ENCODE measurements at regions not wholly inside any gene's neighbourhood (a gene's known extent, or its start where the extent isn't known, plus 50 kb on each side); places are given as distances from the start of the nearest gene placed in this dataset.
"Not testable (repeated sequence)": the region's sequence is repeated elsewhere in the genome, so short reads cannot be mapped to it uniquely, and the experiment has no call there.

DNA sequence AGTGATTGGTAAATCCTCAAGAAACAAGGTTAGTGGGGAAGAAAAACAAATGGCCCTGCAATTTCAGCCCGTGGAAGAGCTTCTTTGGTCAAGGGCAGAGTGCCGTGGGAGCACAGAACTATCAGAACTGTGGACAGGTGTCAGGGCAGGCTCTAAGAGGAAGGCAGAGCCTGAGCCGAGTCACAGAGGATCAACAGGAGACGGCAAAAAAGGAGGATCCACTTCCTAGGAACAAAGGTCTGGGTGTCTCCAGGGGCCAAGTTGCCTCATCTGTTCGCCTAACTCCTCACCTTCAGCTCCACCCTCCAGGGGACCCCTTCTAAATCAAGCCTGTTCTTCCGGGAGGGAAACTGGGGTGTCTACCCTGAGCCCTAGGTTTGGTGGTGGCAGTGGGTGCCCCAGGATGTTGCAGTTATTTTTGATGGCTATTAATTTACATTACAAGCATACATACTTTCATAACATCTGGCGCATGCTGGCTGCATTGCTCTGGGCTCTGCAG lies 88.0 kb downstream of the FEM1C start:
- H3K4me1 ChIP-seq (ENCODE audit: control insufficient read depth, insufficient read depth, low read length): no peaks in the 10 kb centered on the region
- H3K4me3 ChIP-seq (ENCODE audit: low read length in 2 of 2): no peak overlapping the region
- no peaks in the 10 kb centered on the region for H3K36me3 ChIP-seq (ENCODE audit: control insufficient read depth in 2 of 2, insufficient read depth in 2 of 2, low read length in 2 of 2)
- no peaks in the 10 kb centered on the region for H3K27me3 ChIP-seq (ENCODE audit: control insufficient read depth in 1 of 2, insufficient read depth in 2 of 2, low read length in 2 of 2)
- H3K9ac ChIP-seq (ENCODE audit: low read length in 2 of 2): no peak overlapping the region
- no peak overlapping the region for H3K27ac ChIP-seq (ENCODE audit: low read length)
- H3K9me3 ChIP-seq (ENCODE audit: control insufficient read depth in 2 of 2, low read length in 2 of 2): no peaks in the 10 kb centered on the region

GRCh38 chr5:115456056-115456455 lies 88.5 kb downstream of the FEM1C start:
- Histone ChIP-seq H3K27ac (ENCODE audit: low read length) (no peak overlapping the region), H3K9ac (ENCODE audit: low read length in 2 of 2) (no peak overlapping the region), H3K27me3 (ENCODE audit: control insufficient read depth in 1 of 2, insufficient read depth in 2 of 2, low read length in 2 of 2) (no peaks in the 10 kb centered on the region), H3K9me3 (ENCODE audit: control insufficient read depth in 2 of 2, low read length in 2 of 2) (no peaks in the 10 kb centered on the region), H3K4me1 (ENCODE audit: control insufficient read depth, insufficient read depth, low read length) (no peaks in the 10 kb centered on the region), H3K4me3 (ENCODE audit: low read length in 2 of 2) (no peak overlapping the region), H3K36me3 (ENCODE audit: control insufficient read depth in 2 of 2, insufficient read depth in 2 of 2, low read length in 2 of 2) (no peaks in the 10 kb centered on the region)

- H3K9ac ChIP-seq (ENCODE audit: low read length in 2 of 2): no peak overlapping the region
- no peak overlapping the region for H3K4me3 ChIP-seq (ENCODE audit: low read length in 2 of 2)
- H3K27ac ChIP-seq (ENCODE audit: low read length): no peak overlapping the region
- no peaks in the 10 kb centered on the region for H3K4me1 ChIP-seq (ENCODE audit: control insufficient read depth, insufficient read depth, low read length)
- H3K27me3 ChIP-seq (ENCODE audit: control insufficient read depth in 1 of 2, insufficient read depth in 2 of 2, low read length in 2 of 2): no peaks in the 10 kb centered on the region
- H3K36me3 ChIP-seq (ENCODE audit: control insufficient read depth in 2 of 2, insufficient read depth in 2 of 2, low read length in 2 of 2): no peaks in the 10 kb centered on the region
- H3K9me3 ChIP-seq (ENCODE audit: control insufficient read depth in 2 of 2, low read length in 2 of 2): no peaks in the 10 kb centered on the region
These were observed 89.3 kb downstream of the FEM1C start for GRCh38 chr5:115455301-115455707.

DNA sequence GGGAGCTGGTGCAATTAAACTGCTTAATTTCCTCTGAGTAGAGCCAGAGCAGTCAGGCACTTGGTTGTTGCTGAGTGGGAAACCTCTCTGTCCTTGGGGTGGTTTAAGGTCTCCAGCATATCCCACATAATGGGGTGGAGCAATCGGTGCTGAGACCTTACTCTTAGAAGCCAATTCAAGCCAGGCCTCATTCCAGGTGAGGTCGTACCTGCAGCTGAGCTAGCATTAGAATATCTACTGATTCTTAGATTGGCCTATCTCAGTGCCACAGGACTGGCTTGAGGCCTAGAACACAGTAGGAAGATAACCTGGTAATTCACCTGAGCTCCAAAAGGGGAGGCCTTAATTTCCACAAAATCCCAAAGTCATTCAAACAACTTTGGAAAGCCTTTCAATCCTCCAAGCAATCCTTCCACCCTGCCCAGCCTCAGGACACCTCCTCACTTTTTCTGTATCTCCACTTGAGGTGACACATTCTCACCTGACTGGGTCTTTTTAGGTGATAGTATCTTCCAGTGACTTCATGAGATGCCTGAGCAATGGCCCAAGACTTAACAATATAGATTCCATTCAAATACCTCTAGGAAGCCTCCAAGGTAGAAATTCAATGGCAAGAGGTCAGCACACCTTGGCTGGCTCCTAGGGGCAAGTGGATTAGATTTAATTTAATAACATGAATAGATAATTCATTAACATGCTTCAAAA lies 91.0 kb downstream of the FEM1C start:
- H3K4me1 ChIP-seq (ENCODE audit: control insufficient read depth, insufficient read depth, low read length): no peaks in the 10 kb centered on the region
- no peak overlapping the region for H3K4me3 ChIP-seq (ENCODE audit: low read length in 2 of 2)
- H3K27ac ChIP-seq (ENCODE audit: low read length): no peak overlapping the region
- no peak overlapping the region for H3K9ac ChIP-seq (ENCODE audit: low read length in 2 of 2)
- no peaks in the 10 kb centered on the region for H3K9me3 ChIP-seq (ENCODE audit: control insufficient read depth in 2 of 2, low read length in 2 of 2)
- no peaks in the 10 kb centered on the region for H3K36me3 ChIP-seq (ENCODE audit: control insufficient read depth in 2 of 2, insufficient read depth in 2 of 2, low read length in 2 of 2)
- H3K27me3 ChIP-seq (ENCODE audit: control insufficient read depth in 1 of 2, insufficient read depth in 2 of 2, low read length in 2 of 2): no peaks in the 10 kb centered on the region

GRCh38 chr5:115452536-115453235 lies 91.9 kb downstream of the FEM1C start:
- H3K27me3 ChIP-seq (ENCODE audit: control insufficient read depth in 1 of 2, insufficient read depth in 2 of 2, low read length in 2 of 2): no peaks in the 10 kb centered on the region
- H3K4me1 ChIP-seq (ENCODE audit: control insufficient read depth, insufficient read depth, low read length): no peaks in the 10 kb centered on the region
- H3K36me3 ChIP-seq (ENCODE audit: control insufficient read depth in 2 of 2, insufficient read depth in 2 of 2, low read length in 2 of 2): no peaks in the 10 kb centered on the region
- no peak overlapping the region for H3K4me3 ChIP-seq (ENCODE audit: low read length in 2 of 2)
- no peak overlapping the region for H3K27ac ChIP-seq (ENCODE audit: low read length)
- H3K9me3 ChIP-seq (ENCODE audit: control insufficient read depth in 2 of 2, low read length in 2 of 2): no peaks in the 10 kb centered on the region
- no peak overlapping the region for H3K9ac ChIP-seq (ENCODE audit: low read length in 2 of 2)

DNA sequence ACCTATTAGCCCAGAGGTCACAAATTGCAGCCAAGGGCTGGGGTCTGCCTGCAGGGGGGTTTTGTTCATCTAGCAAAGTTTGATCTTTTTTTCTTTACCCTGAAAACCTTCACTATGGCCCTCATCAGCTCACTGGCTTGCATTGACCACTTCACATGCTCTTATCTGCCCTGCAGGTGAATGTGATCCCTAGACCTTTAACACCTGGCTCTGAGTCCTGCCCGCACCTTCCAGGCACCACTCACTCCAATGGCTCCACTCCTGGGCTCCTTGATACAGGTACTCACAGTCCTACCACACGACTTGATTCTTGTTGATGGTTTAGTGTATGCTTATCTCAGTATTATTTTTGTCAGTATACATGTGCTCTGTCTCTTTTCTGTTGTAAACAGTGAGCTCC lies 92.5 kb downstream of the FEM1C start:
- Histone ChIP-seq H3K4me1 (ENCODE audit: control insufficient read depth, insufficient read depth, low read length) (no peaks in the 10 kb centered on the region), H3K36me3 (ENCODE audit: control insufficient read depth in 2 of 2, insufficient read depth in 2 of 2, low read length in 2 of 2) (no peaks in the 10 kb centered on the region), H3K4me3 (ENCODE audit: low read length in 2 of 2) (no peak overlapping the region), H3K9ac (ENCODE audit: low read length in 2 of 2) (no peak overlapping the region), H3K9me3 (ENCODE audit: control insufficient read depth in 2 of 2, low read length in 2 of 2) (no peaks in the 10 kb centered on the region), H3K27ac (ENCODE audit: low read length) (no peak overlapping the region), H3K27me3 (ENCODE audit: control insufficient read depth in 1 of 2, insufficient read depth in 2 of 2, low read length in 2 of 2) (no peaks in the 10 kb centered on the region)

GRCh38 chr5:115450741-115451140 lies 93.8 kb downstream of the FEM1C start:
- Histone ChIP-seq H3K36me3 (ENCODE audit: control insufficient read depth in 2 of 2, insufficient read depth in 2 of 2, low read length in 2 of 2) (no peaks in the 10 kb centered on the region), H3K4me1 (ENCODE audit: control insufficient read depth, insufficient read depth, low read length) (no peaks in the 10 kb centered on the region), H3K4me3 (ENCODE audit: low read length in 2 of 2) (no peak overlapping the region), H3K27ac (ENCODE audit: low read length) (no peak overlapping the region), H3K9ac (ENCODE audit: low read length in 2 of 2) (no peak overlapping the region), H3K27me3 (ENCODE audit: control insufficient read depth in 1 of 2, insufficient read depth in 2 of 2, low read length in 2 of 2) (no peaks in the 10 kb centered on the region), H3K9me3 (ENCODE audit: control insufficient read depth in 2 of 2, low read length in 2 of 2) (no peaks in the 10 kb centered on the region)

GRCh38 chr5:115448630-115449029 lies 95.9 kb downstream of the FEM1C start:
- H3K36me3 ChIP-seq (ENCODE audit: control insufficient read depth in 2 of 2, insufficient read depth in 2 of 2, low read length in 2 of 2); H3K4me1 ChIP-seq (ENCODE audit: control insufficient read depth, insufficient read depth, low read length); H3K9me3 ChIP-seq (ENCODE audit: control insufficient read depth in 2 of 2, low read length in 2 of 2); H3K27me3 ChIP-seq (ENCODE audit: control insufficient read depth in 1 of 2, insufficient read depth in 2 of 2, low read length in 2 of 2); H3K27ac ChIP-seq (ENCODE audit: low read length); H3K4me3 ChIP-seq (ENCODE audit: low read length in 2 of 2); H3K9ac ChIP-seq (ENCODE audit: low read length in 2 of 2): not testable (repeated sequence)

GRCh38 chr5:115440782-115441451 lies 103.7 kb downstream of the FEM1C start:
- Histone ChIP-seq H3K27ac (ENCODE audit: low read length) (no peak overlapping the region), H3K4me1 (ENCODE audit: control insufficient read depth, insufficient read depth, low read length) (no peaks in the 10 kb centered on the region), H3K27me3 (ENCODE audit: control insufficient read depth in 1 of 2, insufficient read depth in 2 of 2, low read length in 2 of 2) (no peaks in the 10 kb centered on the region), H3K9me3 (ENCODE audit: control insufficient read depth in 2 of 2, low read length in 2 of 2) (peaks cover 3 to 15% of the 10 kb centered on the region in 2 donors), H3K4me3 (ENCODE audit: low read length in 2 of 2) (no peak overlapping the region), H3K9ac (ENCODE audit: low read length in 2 of 2) (no peak overlapping the region), H3K36me3 (ENCODE audit: control insufficient read depth in 2 of 2, insufficient read depth in 2 of 2, low read length in 2 of 2) (no peaks in the 10 kb centered on the region)

DNA sequence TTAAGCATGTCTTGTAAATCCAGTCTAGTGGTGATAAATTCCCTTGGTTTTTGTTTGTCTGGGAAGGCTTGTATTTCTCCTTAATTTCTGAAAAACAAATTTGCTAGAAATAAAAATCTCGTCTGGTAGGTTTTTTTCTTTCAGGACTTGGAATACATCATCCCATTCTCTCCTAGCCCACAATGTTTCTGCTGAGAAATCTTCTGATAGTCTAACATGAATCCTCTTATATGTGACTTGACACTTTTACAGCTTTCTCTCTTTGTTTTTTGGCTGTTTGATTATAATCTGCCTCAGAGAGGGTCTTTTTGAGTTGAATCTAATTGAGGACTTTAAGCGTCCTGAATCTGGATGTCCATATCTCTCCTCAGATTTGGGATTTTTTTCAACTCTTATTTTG lies 104.9 kb downstream of the FEM1C start:
- no peaks in the 10 kb centered on the region for H3K36me3 ChIP-seq (ENCODE audit: control insufficient read depth in 2 of 2, insufficient read depth in 2 of 2, low read length in 2 of 2)
- no peaks in the 10 kb centered on the region for H3K27me3 ChIP-seq (ENCODE audit: control insufficient read depth in 1 of 2, insufficient read depth in 2 of 2, low read length in 2 of 2)
- H3K9ac ChIP-seq (ENCODE audit: low read length in 2 of 2): no peak overlapping the region

More for the DNA sequence above, 104.9 kb downstream of the FEM1C start:
- peaks cover 5% of the 10 kb centered on the region for H3K4me1 ChIP-seq (ENCODE audit: control insufficient read depth, insufficient read depth, low read length)
- H3K9me3 ChIP-seq (ENCODE audit: control insufficient read depth in 2 of 2, low read length in 2 of 2): peaks cover 3 to 15% of the 10 kb centered on the region in 2 donors
- no peak overlapping the region for H3K4me3 ChIP-seq (ENCODE audit: low read length in 2 of 2)
- H3K27ac ChIP-seq (ENCODE audit: low read length): no peak overlapping the region

All from stomach smooth muscle (tissue), 2 donors.